CD14-positive monocyte (primary cell): ENCODE measurements at regions not wholly inside any gene's neighbourhood (a gene's known extent, or its start where the extent isn't known, plus 50 kb on each side); places are given as distances from the start of the nearest gene placed in this dataset.

Experiments used
- DNase-seq, 3 donors: peaks; one replicate each; pipeline ENCODE4 v3.0.0-alpha.2; 2011 to 2022
- H2AFZ ChIP-seq: 2 replicates; pipeline ENCODE4 v1.6.0; 2012; ENCODE audit warnings: mild to moderate bottlenecking, low read depth, low read length, inconsistent platforms; ENCODE audit not compliant: insufficient read depth, poor library complexity, severe bottlenecking
- H3K27ac ChIP-seq, 2 donors: 1 replicate in 1 of 2; 2 replicates in 1 of 2; pipeline ENCODE4 v1.5.1; 2012 to 2013; ENCODE audit warnings: low read length in 2 of 2, control low read depth in 1 of 2, inconsistent platforms in 1 of 2, low read depth in 1 of 2, mild to moderate bottlenecking in 1 of 2
- H3K27me3 ChIP-seq, 2 donors: one replicate each; pipeline versions ENCODE4 v1.6.0 to v1.6.1; 2011 to 2013; ENCODE audit warnings: low read length in 2 of 2; ENCODE audit not compliant: control insufficient read depth in 2 of 2, insufficient read depth in 2 of 2
- H3K36me3 ChIP-seq, 2 donors: replicated peaks in 1 of 2; 1 replicate in 1 of 2; 2 replicates in 1 of 2; pipeline versions ENCODE4 v1.5.1 to v1.6.1; 2012 to 2013; ENCODE audit warnings: low read length in 2 of 2, control low read depth in 1 of 2, inconsistent platforms in 1 of 2, mild to moderate bottlenecking in 1 of 2; ENCODE audit not compliant: insufficient read depth in 2 of 2, control insufficient read depth in 1 of 2
- H3K4me1 ChIP-seq, 2 donors: 1 replicate in 1 of 2; 2 replicates in 1 of 2; pipeline versions ENCODE4 v1.5.1 to v1.6.1; 2012 to 2013; ENCODE audit warnings: low read length in 2 of 2, control low read depth in 1 of 2, inconsistent platforms in 1 of 2, mild to moderate bottlenecking in 1 of 2, moderate library complexity in 1 of 2; ENCODE audit not compliant: insufficient read depth in 2 of 2, control insufficient read depth in 1 of 2
- H3K4me2 ChIP-seq: replicated peaks from 2 replicates; pipeline ENCODE3; 2012; ENCODE audit warnings: low read length, moderate library complexity, mild to moderate bottlenecking; ENCODE audit not compliant: poor library complexity, severe bottlenecking; ENCODE audit errors: extremely low read depth
- H3K4me3 ChIP-seq, 3 experiments: fragments of 200-600 bp in 1 of 3; sonication (generic) in 1 of 3; replicated peaks in 1 of 3; 1 replicate in 2 of 3; 2 replicates in 1 of 3; pipeline ENCODE4 v1.5.1; 2011 to 2013; ENCODE audit warnings: low read length in 3 of 3, mild to moderate bottlenecking in 3 of 3, control low read depth in 2 of 3, low read depth in 2 of 3, inconsistent platforms in 1 of 3, moderate library complexity in 1 of 3
- H3K79me2 ChIP-seq: 2 replicates; pipeline ENCODE4 v1.6.0; 2012; ENCODE audit warnings: mild to moderate bottlenecking, control low read depth, inconsistent platforms, low read length, moderate library complexity; ENCODE audit not compliant: insufficient read depth
- H3K9ac ChIP-seq: 2 replicates; pipeline ENCODE4 v1.6.0; 2017; ENCODE audit warnings: low read length, mild to moderate bottlenecking; ENCODE audit not compliant: insufficient read depth, poor library complexity, severe bottlenecking
- H3K9me3 ChIP-seq, 2 donors: replicated peaks in 1 of 2; 1 replicate in 1 of 2; 2 replicates in 1 of 2; pipeline versions ENCODE4 v1.5.1 to v1.6.1; 2012 to 2013; ENCODE audit warnings: low read length in 2 of 2, control low read depth in 1 of 2; ENCODE audit not compliant: control insufficient read depth in 1 of 2, insufficient read depth in 1 of 2
- H4K20me1 ChIP-seq: 2 replicates; pipeline ENCODE4 v1.6.0; 2012; ENCODE audit warnings: mild to moderate bottlenecking, low read length, control low read depth, moderate library complexity; ENCODE audit not compliant: insufficient read depth
- H3K27ac Mint-ChIP-seq, 7 donors: one replicate each; pipeline ENCODE4 v1.8.0; 2020; ENCODE audit warnings: mild to moderate bottlenecking in 7 of 7, mixed read lengths in 7 of 7, moderate library complexity in 6 of 7, inconsistent platforms in 2 of 7
- H3K27me3 Mint-ChIP-seq, 3 donors: one replicate each; pipeline ENCODE4 v1.8.0; 2021 to 2022; ENCODE audit warnings: low read depth in 3 of 3, mild to moderate bottlenecking in 3 of 3, mixed read lengths in 3 of 3, moderate library complexity in 3 of 3, inconsistent platforms in 1 of 3
- H3K36me3 Mint-ChIP-seq, 2 donors: one replicate each; pipeline ENCODE4 v1.8.0; 2020; ENCODE audit warnings: mixed read lengths in 2 of 2, inconsistent platforms in 1 of 2, mild to moderate bottlenecking in 1 of 2
- H3K4me1 Mint-ChIP-seq: one replicate; pipeline ENCODE4 v1.8.0; 2020; ENCODE audit warnings: mild to moderate bottlenecking, mixed read lengths
- H3K4me3 Mint-ChIP-seq, 2 donors: one replicate each; pipeline ENCODE4 v1.8.0; 2020; ENCODE audit warnings: mild to moderate bottlenecking in 2 of 2, mixed read lengths in 2 of 2, moderate library complexity in 1 of 2
- H3K9me3 Mint-ChIP-seq, 7 donors: one replicate each; pipeline ENCODE4 v1.8.0; 2020 to 2022; ENCODE audit warnings: mixed read lengths in 7 of 7, mild to moderate bottlenecking in 6 of 7, moderate library complexity in 6 of 7, inconsistent platforms in 2 of 7
- WGBS: methylation state at CpG from one replicate; pipeline ENCODE4 v1.1.5; 2013; ENCODE audit warnings: missing lambda C conversion rate; ENCODE audit not compliant: insufficient coverage; 5-methylcytosine and 5-hydroxymethylcytosine counted together
- intact Hi-C, 2 donors: fragments of 100-400 bp; cut with micrococcal nuclease; formaldehyde crosslinking; loops; one replicate each; pipeline versions ENCODE4 v1.15.0 to v1.15.1; 2023
- TF ChIP-seq, protein P1 (sequence below): fragments of 200-600 bp; IDR thresholded peaks from one replicate; pipeline ENCODE4 v1.8.0; 2022; ENCODE audit warnings: antibody characterized with exemption, mild to moderate bottlenecking

DNA sequence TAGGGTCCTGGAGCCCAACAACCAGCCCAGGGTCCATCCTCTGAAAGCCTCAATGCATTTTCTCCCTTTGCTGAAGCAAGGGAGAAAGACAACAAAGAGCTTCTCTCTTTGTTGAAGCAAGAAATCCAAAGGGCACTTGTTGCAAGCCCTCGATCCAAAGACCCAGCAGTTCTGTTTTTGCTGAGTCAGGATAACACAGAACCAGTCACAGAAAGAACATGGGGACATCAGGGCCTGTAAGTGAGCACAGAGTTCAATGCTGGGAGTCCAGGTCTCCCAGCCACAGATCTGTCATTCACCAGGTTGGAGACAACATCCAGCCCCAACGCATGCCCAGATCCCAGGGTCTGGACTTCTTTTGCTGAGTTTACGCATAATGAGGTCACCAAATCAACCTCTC, 315.8 kb upstream of the KLHL29 start:
- no peak overlapping the region for H3K4me3 ChIP-seq
- intact Hi-C loops = no loop called here
- H3K4me1 ChIP-seq = no peaks in the 10 kb centered on the region
- no peaks in the 10 kb centered on the region for H4K20me1 ChIP-seq
- H3K9ac ChIP-seq = no peak overlapping the region
- Mint-ChIP-seq H3K27ac (no peak overlapping the region), H3K4me1 (no peaks in the 10 kb centered on the region), H3K36me3 (no peaks in the 10 kb centered on the region), H3K27me3 (peaks cover 0 to 2% (median 0%) of the 10 kb centered on the region in 3 donors), H3K4me3 (no peak overlapping the region), H3K9me3 (peaks cover 0 to 12% (median 6%) of the 10 kb centered on the region in 7 donors)
- DNase-seq = no peak
- H3K4me2 ChIP-seq = no peak overlapping the region
- peaks cover 3 to 5% of the 10 kb centered on the region in 2 donors for H3K9me3 ChIP-seq
- H3K36me3 ChIP-seq = no peaks in the 10 kb centered on the region
- no peak overlapping the region for H3K27ac ChIP-seq
- H3K79me2 ChIP-seq = no peaks in the 10 kb centered on the region
- WGBS = 90% methylated on average over 3 of the region's 3 CpGs
- TF ChIP-seq, protein P1, sequence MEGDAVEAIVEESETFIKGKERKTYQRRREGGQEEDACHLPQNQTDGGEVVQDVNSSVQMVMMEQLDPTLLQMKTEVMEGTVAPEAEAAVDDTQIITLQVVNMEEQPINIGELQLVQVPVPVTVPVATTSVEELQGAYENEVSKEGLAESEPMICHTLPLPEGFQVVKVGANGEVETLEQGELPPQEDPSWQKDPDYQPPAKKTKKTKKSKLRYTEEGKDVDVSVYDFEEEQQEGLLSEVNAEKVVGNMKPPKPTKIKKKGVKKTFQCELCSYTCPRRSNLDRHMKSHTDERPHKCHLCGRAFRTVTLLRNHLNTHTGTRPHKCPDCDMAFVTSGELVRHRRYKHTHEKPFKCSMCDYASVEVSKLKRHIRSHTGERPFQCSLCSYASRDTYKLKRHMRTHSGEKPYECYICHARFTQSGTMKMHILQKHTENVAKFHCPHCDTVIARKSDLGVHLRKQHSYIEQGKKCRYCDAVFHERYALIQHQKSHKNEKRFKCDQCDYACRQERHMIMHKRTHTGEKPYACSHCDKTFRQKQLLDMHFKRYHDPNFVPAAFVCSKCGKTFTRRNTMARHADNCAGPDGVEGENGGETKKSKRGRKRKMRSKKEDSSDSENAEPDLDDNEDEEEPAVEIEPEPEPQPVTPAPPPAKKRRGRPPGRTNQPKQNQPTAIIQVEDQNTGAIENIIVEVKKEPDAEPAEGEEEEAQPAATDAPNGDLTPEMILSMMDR = no peak
- no peaks in the 10 kb centered on the region for H3K27me3 ChIP-seq
- no peak overlapping the region for H2AFZ ChIP-seq

DNA sequence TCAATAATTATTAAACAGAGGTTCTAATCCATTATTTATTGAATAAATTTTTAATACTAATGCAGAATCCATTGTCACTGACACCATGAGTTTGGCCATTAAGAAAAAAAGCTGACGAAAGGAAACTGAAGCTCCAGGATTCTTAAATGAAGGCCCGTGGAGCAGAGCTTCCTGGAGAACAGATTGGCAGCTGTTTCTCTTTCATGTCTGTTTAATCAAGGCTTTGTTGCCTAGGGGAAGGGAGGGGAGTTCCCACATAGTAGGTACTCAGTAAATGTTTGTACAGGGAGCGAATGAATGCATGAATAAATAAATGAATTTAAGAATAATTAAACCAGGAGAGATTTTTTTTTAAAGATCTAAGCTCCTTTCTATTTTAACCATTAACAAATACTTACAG, 315.1 kb upstream of the KLHL29 start:
- intact Hi-C loops = no loop called here
- H4K20me1 ChIP-seq = no peaks in the 10 kb centered on the region

More for the DNA sequence above, 315.1 kb upstream of the KLHL29 start:
- no peaks in the 10 kb centered on the region for H3K79me2 ChIP-seq
- Mint-ChIP-seq H3K4me3 (no peak overlapping the region), H3K9me3 (peaks cover 0 to 12% (median 4%) of the 10 kb centered on the region in 7 donors), H3K36me3 (no peaks in the 10 kb centered on the region), H3K4me1 (no peaks in the 10 kb centered on the region), H3K27me3 (peaks cover 0 to 2% (median 0%) of the 10 kb centered on the region in 3 donors), H3K27ac (no peak overlapping the region)
- no peaks in the 10 kb centered on the region for H3K27me3 ChIP-seq
- TF ChIP-seq, protein P1 = no peak
- H3K9me3 ChIP-seq = peaks cover 3 to 5% of the 10 kb centered on the region in 2 donors
- H3K27ac ChIP-seq = no peak overlapping the region
- H3K4me3 ChIP-seq = no peak overlapping the region
- no peaks in the 10 kb centered on the region for H3K4me1 ChIP-seq
- H3K9ac ChIP-seq = no peak overlapping the region
- WGBS = 14% methylated on average over 1 of the region's 3 CpGs
- no peak overlapping the region for H2AFZ ChIP-seq
- no peak for DNase-seq
- H3K4me2 ChIP-seq = no peak overlapping the region
- H3K36me3 ChIP-seq = no peaks in the 10 kb centered on the region
